HG03439 (cell line): ENCODE measurements at regions not wholly inside any gene's neighbourhood (a gene's known extent, or its start where the extent isn't known, plus 50 kb on each side); places are given as distances from the start of the nearest gene placed in this dataset.
"Not testable (repeated sequence)": the region's sequence is repeated elsewhere in the genome, so short reads cannot be mapped to it uniquely, and the experiment has no call there.

Source experiments
- ATAC-seq: cut with Tn5 transposase; IDR thresholded peaks from one replicate; pipeline ENCODE4 v1.9.1; 2021; ENCODE audit warnings: mild to moderate bottlenecking, moderate library complexity; ENCODE audit not compliant: unreplicated experiment

DNA sequence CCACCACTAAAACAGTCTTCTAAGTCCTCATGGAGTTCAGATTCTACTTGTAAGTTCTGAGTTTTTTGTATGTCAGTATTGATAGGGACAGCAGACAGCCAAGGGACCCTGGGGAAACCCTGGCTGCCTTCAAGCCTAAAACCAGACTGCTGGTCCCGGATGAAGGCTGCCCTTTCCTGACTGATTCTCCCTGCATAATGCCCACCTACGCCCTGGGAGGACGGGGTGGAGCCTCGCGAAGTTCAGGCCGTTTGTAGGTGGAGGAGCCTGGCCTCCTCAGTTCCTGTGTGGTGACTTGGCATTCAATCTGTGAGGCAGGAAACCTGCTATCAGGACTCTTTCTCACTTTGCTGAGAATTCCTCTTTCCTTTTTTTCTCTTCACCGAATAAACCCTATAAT is 120.3 kb upstream of the LGSN start:
- no peak for ATAC-seq

DNA sequence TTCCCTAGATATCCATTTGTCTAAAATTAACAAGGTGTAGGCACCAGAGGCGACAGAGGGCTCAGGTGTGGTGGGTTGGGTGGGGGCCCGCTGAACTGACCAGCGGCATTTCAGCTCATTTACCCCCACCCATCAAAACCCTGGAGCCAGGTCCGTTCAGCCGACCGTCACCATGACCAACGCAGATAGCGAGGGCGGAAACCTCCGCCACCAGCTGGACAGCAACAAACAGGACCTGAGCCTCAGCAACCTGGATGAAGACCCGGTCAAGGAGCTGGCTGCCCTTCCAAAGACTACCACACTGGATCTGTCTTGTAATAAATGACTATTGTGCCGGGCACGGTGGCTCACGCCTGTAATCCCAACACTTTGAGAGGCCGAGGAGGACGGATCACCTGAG is 120.8 kb upstream of the LGSN start:
- ATAC-seq: no peak

DNA sequence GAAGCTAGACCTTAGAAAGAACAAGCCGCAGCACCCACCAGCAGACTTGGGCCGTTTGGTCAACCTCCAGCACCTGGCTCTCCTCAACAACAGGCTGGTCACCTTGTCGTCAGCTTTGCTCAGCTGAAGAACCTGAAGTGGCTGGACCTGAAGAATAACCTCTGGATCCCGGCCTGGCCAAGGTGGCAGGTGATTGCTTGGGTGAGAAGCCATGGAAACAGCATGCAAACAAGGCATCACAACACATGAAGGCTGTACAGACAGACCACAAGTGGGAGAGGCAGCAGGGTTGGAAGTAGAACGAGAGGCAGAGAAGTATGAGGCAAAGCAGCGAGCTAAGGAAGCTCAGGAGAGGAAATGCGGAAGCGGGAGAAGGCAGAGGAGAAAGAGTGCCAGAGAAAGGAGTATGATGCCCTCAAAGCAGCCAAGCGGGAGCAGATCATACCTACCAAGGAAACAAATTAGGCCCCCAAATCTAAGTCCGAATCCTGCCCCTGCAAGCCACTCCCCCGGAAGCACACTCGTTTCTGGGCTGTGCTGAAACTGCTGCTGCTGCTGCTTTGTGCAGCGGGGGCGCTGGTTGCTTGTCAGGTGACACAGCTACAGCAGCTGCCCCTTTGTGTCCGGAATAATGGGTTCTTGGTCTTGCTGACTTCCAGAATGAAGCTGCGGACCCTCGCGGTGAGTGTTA is 121.6 kb upstream of the LGSN start:
- no peak for ATAC-seq

DNA sequence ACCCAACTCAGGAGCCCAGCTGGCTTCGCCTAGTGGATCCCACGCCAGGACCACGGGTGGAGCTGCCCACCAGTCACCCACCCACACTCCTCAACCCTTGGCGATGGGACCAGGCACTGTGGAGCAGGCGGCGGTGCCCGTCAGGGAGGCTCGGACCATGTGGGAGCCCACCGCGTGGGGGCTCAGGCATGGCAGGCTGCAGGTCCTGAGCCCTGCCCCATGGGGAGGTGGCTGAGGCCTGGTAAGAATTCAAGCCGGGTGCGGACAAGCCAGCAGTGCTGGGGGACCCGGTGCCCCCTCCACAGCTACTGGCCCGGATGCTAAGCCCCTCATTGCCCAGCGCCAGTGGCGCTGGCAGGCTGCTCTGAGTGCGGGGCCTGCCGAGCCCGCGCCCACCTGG is 123.1 kb upstream of the LGSN start:
- no peak for ATAC-seq

DNA sequence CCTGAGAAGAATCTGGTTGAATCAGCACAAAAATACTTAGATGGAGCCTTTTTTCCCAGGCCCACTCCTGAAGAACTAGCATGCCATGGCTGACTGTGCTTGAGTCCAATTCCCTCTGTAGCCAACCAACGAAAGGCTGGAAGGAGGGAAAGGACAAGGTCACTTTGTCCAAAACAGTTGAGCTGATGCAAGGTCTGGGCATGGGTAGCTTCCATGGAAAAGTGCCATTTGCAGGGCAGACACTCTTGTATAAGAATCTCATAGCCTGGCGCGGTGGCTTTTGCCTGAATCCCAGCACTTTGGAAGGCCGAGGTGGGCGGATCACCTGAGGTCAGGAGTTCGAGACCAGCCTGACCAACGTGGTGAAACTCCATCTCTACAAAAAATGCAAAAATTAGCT is 125.0 kb upstream of the LGSN start:
- no peak for ATAC-seq

DNA sequence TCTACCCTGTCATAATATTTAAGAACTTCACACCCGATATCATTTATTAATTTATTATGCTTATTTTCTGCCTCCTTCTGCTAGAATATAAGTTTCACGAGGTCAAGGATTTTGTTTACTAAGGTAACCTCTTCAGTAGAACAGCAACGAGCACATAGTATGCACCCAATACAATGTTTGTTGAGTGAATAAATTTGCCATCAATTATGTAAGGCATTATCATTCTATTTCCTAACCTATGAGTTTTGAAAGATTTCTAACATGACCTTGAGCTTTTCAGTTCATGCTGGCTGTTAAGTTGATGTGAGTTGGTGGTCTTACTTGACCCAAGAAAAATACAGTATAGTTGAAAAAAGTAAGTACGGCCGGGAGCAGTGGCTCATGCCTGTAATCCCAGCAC is 125.9 kb upstream of the LOC128125822 start:
- no peak for ATAC-seq

DNA sequence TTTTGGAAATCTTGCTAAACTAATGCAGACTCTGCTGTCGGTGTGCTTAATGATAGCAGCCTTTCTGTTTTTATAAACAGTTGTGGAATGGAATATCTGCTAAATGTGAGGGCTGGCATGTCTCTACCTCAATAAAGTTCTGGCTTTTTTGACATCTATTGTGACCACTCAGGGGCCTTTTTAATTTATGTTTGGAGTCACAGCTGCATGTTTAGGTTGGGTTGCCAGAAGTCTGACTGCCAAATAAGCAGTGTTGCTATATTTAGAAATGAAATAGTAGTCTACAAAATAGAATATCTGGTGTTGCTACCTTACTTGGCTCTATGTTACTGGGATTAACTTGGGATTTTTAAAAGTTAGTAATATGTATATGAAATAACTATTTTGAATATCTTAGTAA is 125.1 kb upstream of the LOC128125822 start:
- ATAC-seq: no peak

DNA sequence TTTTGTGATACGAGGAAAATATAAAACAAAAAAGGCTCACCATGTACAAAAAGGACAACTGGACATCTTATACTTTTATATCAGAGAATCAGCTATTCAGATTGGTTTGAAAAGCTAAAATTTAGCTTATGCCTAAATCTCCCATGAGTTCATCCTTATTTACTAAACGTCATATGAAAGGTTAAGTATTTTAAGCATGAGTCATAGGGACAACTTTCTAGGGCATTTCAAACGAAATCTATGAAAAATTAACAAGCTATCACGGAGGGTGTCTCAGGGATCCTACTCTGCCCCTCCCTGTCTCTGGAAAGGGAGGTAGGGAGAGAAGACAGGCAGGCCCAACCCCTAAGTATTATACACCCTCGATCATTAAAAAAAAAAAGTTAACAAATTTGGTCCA is 124.1 kb upstream of the LOC128125822 start:
- ATAC-seq: no peak

DNA sequence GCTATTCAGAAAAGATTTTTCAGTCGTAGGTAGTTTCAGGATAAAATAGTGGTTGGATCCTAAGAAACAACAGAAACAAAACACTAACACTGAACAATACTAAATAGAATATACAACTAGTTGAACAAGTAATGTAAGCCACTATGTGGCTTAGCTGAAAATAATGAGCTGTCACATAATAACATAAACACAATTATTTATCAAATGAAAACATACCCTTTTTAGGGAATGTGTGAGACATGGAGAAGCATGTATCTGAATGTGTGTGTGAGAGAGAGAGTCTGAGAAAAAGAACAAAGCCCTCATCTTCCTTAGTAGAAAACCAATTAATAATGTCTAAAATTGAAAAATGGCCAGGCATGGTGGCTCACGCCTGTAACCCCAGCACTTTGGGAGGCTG is 122.6 kb upstream of the LOC128125822 start:
- no peak for ATAC-seq

DNA sequence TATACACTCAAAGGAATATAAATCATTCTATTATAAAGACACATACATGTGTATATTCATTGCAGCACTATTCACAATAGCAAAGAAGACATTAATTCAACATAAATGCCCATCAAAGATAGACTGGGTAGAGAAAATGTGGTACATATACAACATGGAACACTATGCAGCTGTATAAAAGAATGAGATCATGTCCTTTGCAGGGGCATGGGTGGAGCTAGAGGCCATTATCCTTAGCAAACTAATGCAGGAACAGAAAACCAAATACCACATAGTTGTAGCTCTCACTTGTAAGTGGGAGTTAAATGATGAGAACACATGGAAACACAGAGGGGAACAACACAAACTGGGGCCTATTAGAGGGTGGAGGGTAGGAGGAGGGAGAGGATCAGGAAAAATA is 121.0 kb upstream of the LOC128125822 start:
- no peak for ATAC-seq

DNA sequence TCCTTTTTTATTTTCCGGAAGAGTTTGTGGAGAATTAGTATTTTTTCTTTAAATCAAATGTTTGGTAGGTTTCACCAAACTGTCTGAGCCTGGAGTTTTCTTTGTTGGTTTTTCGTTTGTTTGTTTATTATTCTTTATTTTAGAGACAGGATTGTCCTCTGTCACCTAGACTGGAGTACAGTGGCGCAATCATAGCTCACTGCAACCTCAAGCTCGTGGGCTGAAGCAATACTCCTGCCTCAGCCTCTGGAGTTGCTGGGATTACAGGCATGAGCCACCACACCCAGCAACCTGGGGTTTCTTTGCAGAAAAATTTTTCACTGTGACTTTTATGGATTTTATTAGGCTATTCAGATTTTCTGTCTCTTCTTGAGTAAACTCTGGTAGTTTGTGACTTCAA is 120.2 kb upstream of the LOC128125822 start:
- ATAC-seq: no peak

DNA sequence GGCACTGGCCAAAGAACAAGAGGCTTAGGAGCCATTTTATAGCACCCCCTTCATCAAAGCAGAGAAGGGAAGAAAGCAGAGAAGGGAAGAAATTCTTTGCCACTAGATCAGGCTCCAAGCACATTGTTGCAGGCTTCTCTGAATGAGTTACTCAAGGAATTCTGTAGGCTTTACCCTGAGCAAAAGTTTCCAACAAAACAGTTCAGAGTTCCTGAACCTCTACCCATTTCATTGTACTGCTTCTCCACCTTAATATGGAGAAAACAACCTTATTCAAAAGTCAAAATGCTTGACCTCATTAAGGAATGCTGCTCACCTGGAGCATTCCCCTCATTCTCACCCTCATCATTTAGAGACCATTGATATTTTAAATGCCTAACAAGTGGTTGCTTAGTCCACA is 115.5 kb upstream of the LOC128125822 start:
- ATAC-seq: no peak

DNA sequence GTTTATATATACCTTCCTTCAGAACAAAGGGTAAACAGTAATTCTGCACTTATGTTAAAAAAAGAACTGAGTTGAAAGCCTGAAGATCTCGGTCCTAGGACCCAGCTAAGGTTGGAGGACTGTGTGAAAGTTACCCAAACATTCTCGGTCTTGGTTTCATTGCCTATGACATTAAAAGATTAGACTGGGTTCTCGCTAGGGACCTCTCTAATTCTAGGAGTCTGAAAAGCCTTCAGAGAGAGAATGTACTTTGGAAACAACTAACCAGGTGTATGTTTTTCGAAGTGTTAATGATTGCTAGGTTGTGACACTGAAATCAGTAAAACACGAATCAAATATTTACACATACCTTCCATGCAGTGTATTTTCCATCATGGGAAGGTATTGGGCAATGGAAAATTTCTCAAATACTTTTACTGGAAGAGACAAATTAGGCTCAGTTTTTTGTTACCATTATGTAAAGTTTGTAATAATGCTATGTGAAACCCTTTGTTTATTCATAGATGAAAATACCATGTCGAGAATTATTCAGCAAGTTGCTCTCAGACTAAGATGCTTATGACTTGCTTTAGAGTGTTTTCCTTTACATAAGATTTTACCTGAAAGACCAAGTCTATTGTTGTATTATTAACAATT is 113.7 kb upstream of the LOC128125822 start:
- no peak for ATAC-seq

DNA sequence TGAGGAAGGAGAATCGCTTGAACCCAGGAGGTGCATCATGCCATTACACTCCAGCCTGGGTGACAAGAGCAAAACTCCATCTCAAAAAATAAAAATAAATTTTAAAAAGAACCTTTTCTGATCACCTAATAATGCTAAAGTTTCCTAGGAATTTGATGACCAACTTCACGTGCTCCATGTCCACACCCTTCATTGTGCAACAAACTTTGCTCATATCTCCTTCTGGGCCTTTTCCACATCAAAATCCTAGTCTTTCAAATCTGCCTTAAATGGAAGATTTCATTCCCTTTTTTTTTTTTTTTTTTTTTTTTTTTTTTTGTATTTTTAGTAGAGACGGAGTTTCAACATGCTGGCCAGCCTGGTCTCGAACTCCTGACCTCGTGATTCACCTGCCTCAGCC is 112.5 kb upstream of the LOC128125822 start:
- no peak for ATAC-seq

DNA sequence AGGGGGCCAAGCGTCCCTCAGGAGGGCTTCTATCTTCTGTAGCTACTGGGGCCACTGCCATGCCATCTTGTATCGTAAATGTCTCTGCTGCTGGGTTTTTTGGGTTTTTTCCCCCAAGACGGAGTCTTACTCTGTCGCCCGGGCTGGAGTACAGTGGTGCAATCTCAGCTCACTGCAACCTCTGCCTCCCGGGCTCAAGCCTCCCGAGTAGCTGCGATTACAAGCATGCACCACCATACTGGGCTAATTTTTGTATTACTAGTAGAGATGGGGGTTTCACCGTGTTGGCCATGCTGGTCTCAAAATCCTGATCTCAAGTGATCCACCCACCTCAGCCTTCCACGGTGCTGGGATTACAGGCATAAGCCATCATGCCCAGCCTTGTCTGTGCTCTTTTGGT is 111.3 kb upstream of the LOC128125822 start:
- ATAC-seq: no peak

DNA sequence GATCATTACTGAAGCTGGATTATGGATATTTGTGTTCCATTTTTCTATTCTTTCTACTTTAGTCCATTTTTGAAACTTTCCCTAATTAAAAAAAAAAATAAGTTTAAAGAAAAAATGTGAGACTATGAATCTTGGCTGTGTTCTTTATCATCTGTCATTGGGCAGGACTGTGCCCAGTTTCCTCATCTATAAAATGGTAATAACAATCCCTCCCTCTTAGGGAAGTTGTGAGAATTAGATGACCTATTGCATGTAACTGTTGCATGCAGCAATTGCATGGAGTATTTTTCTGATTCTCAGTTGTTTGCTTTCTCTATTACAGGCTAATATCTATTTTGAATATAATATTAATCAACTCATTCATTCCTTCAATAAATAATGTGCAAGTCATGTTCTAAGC is 108.2 kb upstream of the LOC128125822 start:
- ATAC-seq: no peak

DNA sequence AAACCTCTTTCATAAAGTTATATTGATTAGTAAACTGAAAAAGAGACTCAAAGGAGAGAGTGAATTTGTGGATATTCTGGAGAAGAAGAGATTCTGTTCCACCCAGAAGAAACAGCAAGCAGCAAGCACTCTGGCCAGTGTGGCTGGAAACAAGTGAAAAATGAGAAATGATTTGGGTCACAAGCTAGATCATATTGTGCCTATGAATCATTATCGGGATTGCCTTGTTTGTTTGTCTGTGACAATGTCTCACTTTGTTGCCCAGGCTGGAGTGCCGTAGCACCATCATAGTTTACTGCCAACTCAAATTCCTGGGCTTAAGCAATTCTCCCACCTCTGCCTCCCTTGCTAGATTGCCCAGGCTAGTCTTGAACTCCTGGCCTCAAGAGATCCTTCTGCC is 106.5 kb upstream of the LOC128125822 start:
- ATAC-seq: no peak

DNA sequence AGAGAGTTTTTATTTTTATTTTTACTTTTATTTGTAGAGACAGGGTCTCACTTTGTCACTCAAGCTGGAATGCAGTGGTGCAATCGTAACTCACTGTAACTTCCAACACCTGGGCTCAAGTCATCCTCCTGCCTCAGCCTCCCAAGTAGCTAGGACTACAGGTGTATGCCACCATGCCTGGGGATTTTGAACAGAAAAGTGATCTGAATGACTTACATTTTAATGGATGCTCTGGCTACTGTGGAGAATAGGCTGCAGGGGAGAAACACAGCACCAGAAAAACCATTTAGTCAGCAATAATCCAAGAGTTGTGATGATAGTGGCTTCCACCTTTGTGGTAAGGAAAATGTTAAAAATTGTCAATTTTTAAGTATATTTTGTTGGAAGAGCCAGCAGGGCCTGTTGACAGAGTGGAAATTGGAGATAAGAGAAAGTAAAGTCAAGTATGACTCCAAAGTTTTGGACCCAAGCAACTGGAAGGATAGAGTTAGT is 106.0 kb upstream of the LOC128125822 start:
- ATAC-seq: no peak

DNA sequence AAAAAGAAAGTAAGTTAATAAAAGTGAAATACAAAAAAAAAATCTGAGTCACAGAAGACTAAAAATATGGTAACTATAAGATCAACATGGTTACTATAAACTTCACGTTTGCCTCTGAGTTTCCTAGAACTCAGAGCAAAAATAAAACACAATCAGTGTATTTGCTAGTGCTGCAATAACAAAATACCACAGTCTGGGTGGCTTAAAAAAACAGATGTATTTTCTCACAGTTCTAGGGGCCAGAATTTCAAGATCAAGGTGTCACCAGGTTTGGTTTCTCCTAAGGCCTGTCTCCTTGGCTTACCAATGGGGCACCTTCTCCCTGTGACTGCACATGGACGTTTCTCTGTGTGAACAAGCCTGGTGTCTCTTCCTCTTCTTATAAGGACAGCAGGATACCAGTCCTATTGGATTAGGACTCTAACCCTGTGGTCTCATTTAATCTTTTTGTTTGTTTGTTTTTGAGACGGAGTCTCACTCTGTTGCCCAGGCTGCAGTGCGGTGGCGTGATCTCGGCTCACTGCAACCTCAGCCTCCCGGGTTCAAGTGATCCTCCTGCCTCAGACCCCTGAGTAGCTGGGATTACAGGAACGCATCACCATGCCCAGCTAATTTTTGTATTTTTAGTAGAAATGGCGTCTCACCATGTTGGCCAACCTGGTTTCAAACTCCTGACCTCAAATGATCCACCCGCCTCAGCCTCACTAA is 104.9 kb upstream of the LOC128125822 start:
- no peak for ATAC-seq

DNA sequence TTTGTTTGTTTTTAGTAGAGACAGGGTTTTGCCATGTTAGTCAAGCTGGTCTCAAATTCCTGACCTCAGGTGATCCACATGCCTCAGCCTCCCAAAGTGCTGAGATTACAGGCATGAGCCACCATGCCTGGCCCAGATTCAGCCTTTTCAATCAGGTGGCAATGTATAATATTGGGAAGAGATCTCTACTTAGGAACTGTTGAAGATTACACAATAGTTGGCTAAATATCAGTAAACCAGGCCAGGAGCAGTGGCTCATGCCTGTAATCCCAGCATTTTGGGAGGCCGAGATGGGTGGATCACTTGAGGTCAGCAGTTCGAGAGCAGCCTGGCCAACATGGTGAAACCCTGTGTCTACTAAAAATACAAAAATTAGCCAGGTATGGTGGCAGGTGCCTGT is 101.1 kb upstream of the LOC128125822 start:
- ATAC-seq: not testable (repeated sequence)

DNA sequence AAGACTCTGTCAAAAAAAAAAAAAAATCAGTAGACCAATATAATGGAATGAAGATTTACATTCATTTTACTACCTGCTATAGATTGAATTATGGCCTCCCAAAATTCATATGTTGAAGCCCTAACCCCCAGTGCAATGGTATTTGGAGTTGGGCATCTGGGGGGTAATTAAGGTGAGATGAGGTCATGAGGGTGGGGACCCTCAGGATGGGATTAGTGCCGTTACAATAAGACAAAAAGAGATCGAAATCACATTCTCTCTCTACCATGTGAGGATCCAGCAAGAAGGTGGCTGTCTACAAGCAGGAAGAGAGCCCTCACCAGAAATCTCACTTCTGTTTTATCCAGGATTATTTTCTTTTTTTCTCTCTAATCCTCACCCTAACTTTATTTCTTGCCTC is 100.6 kb upstream of the LOC128125822 start:
- ATAC-seq: no peak

DNA sequence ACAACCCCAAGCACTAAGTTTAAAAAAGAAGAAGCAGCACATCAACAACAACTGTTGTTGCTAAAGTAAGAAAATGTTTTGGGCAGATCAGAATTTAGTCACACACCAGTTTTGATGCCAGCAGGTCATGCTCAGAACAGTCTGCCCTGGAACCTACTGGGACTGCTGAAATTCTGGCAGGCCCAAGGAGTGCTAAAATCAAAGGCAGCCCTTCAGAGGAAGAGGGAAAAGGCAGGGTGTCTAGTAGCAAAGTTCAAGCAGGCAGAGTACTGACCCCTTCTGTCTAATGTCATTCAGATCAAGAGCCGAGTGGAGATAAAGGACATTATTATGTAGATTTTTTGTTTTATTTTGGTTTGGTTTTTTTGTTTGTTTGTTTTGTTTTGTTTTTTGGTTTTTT is 96.6 kb upstream of the LOC128125822 start:
- no peak for ATAC-seq
